ENCODE measurements at regions not wholly inside any gene's neighbourhood (a gene's known extent, or its start where the extent isn't known, plus 50 kb on each side); places are given as distances from the start of the nearest gene placed in this dataset.

- Histone ChIP-seq H3K79me2 (no peaks in the 10 kb centered on the region), H3K4me1 (no peaks in the 10 kb centered on the region), H3K9ac (no peak overlapping the region), H3K4me2 (ENCODE audit: low read length) (no peak overlapping the region), H3K27me3 (ENCODE audit: control insufficient read depth, insufficient read depth, low read length) (no peaks in the 10 kb centered on the region), H3K9me3 (ENCODE audit: control insufficient read depth, low read length) (no peaks in the 10 kb centered on the region), H3K27ac (no peak overlapping the region), H3K4me3 (ENCODE audit: low read depth, low read length) (no peak overlapping the region), H3K36me3 (ENCODE audit: control insufficient read depth, insufficient read depth, low read length) (no peaks in the 10 kb centered on the region), H2AFZ (no peak overlapping the region)
- TF ChIP-seq, protein P1, sequence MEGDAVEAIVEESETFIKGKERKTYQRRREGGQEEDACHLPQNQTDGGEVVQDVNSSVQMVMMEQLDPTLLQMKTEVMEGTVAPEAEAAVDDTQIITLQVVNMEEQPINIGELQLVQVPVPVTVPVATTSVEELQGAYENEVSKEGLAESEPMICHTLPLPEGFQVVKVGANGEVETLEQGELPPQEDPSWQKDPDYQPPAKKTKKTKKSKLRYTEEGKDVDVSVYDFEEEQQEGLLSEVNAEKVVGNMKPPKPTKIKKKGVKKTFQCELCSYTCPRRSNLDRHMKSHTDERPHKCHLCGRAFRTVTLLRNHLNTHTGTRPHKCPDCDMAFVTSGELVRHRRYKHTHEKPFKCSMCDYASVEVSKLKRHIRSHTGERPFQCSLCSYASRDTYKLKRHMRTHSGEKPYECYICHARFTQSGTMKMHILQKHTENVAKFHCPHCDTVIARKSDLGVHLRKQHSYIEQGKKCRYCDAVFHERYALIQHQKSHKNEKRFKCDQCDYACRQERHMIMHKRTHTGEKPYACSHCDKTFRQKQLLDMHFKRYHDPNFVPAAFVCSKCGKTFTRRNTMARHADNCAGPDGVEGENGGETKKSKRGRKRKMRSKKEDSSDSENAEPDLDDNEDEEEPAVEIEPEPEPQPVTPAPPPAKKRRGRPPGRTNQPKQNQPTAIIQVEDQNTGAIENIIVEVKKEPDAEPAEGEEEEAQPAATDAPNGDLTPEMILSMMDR (IDR thresholded peaks at IDR 0.05) = no peak
Measured at GRCh38 chr9:96171728-96172127, 130.2 kb downstream of the HSD17B3 start.

- no peak overlapping the region for H3K9ac ChIP-seq
- no peaks in the 10 kb centered on the region for H3K79me2 ChIP-seq
- TF ChIP-seq, protein P1 (IDR thresholded peaks at IDR 0.05) = no peak
- no peak overlapping the region for H3K4me2 ChIP-seq (ENCODE audit: low read length)
- no peak overlapping the region for H3K4me3 ChIP-seq (ENCODE audit: low read depth, low read length)
- H3K27ac ChIP-seq = no peak overlapping the region
- H3K9me3 ChIP-seq (ENCODE audit: control insufficient read depth, low read length) = no peaks in the 10 kb centered on the region
- no peaks in the 10 kb centered on the region for H3K4me1 ChIP-seq
- no peaks in the 10 kb centered on the region for H3K27me3 ChIP-seq (ENCODE audit: control insufficient read depth, insufficient read depth, low read length)
- no peak overlapping the region for H2AFZ ChIP-seq
- no peaks in the 10 kb centered on the region for H3K36me3 ChIP-seq (ENCODE audit: control insufficient read depth, insufficient read depth, low read length)
Measured at GRCh38 chr9:96169901-96170300, 132.1 kb downstream of the HSD17B3 start.

- Histone ChIP-seq H3K4me2 (ENCODE audit: low read length) (no peak overlapping the region), H2AFZ (no peak overlapping the region), H3K27ac (no peak overlapping the region), H3K4me1 (no peaks in the 10 kb centered on the region), H3K79me2 (no peaks in the 10 kb centered on the region), H3K9me3 (ENCODE audit: control insufficient read depth, low read length) (no peaks in the 10 kb centered on the region), H3K36me3 (ENCODE audit: control insufficient read depth, insufficient read depth, low read length) (no peaks in the 10 kb centered on the region), H3K9ac (no peak overlapping the region), H3K4me3 (ENCODE audit: low read depth, low read length) (no peak overlapping the region), H3K27me3 (ENCODE audit: control insufficient read depth, insufficient read depth, low read length) (no peaks in the 10 kb centered on the region)
- TF ChIP-seq, protein P1 (IDR thresholded peaks at IDR 0.05) = no peak
Measured at GRCh38 chr9:96169484-96169883, 132.5 kb downstream of the HSD17B3 start.

DNA sequence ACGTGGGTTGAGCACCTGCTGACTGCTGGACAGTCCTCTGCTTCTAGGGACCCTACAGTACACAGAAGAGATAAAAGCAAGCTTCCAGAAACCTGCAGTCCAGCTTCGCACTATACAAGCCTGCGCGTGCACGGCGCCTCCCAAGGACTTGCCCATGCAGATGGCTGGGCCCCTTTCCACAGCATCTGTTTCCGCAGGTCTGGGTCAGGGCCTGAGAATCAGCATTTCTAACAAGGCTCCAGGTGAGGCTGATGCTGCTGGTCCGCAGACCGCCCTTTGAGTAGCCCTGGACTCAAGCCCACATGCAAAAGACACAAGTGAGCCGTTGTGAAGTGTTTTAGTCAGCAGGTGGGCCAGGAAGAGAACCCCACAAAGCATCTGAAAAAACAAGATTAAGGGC lies 133.1 kb downstream of the HSD17B3 start:
- Histone ChIP-seq H2AFZ (no peak overlapping the region), H3K27me3 (ENCODE audit: control insufficient read depth, insufficient read depth, low read length) (no peaks in the 10 kb centered on the region), H3K27ac (no peak overlapping the region), H3K36me3 (ENCODE audit: control insufficient read depth, insufficient read depth, low read length) (no peaks in the 10 kb centered on the region), H3K4me3 (ENCODE audit: low read depth, low read length) (no peak overlapping the region), H3K9me3 (ENCODE audit: control insufficient read depth, low read length) (no peaks in the 10 kb centered on the region), H3K4me1 (no peaks in the 10 kb centered on the region), H3K79me2 (no peaks in the 10 kb centered on the region), H3K9ac (no peak overlapping the region), H3K4me2 (ENCODE audit: low read length) (no peak overlapping the region)
- TF ChIP-seq, protein P1 (IDR thresholded peaks at IDR 0.05) = no peak

- Histone ChIP-seq H3K27me3 (ENCODE audit: control insufficient read depth, insufficient read depth, low read length) (no peaks in the 10 kb centered on the region), H3K4me3 (ENCODE audit: low read depth, low read length) (no peak overlapping the region), H3K79me2 (no peaks in the 10 kb centered on the region), H3K36me3 (ENCODE audit: control insufficient read depth, insufficient read depth, low read length) (no peaks in the 10 kb centered on the region), H3K27ac (no peak overlapping the region), H3K4me2 (ENCODE audit: low read length) (no peak overlapping the region), H3K4me1 (no peaks in the 10 kb centered on the region), H3K9me3 (ENCODE audit: control insufficient read depth, low read length) (no peaks in the 10 kb centered on the region), H3K9ac (no peak overlapping the region), H2AFZ (no peak overlapping the region)
- TF ChIP-seq, protein P1 (IDR thresholded peaks at IDR 0.05) = no peak
Measured at GRCh38 chr9:96167011-96167410, 135.0 kb downstream of the HSD17B3 start.
